GM08714 (cell line): ENCODE measurements at regions not wholly inside any gene's neighbourhood (a gene's known extent, or its start where the extent isn't known, plus 50 kb on each side); places are given as distances from the start of the nearest gene placed in this dataset.
"Not testable (repeated sequence)": the region's sequence is repeated elsewhere in the genome, so short reads cannot be mapped to it uniquely, and the experiment has no call there.

Experiments
- H3K4me3 ChIP-seq: fragments of 200-500 bp; sonication (Bioruptor generic); 2 replicates; pipeline ENCODE4 v1.5.1; 2014; ENCODE audit warnings: mild to moderate bottlenecking, low read length, inconsistent platforms
- ZNF274 ChIP-seq: IDR thresholded peaks from 2 replicates; pipeline ENCODE4 v1.6.1; 2012; ENCODE audit warnings: mild to moderate bottlenecking, low read depth, low read length

DNA sequence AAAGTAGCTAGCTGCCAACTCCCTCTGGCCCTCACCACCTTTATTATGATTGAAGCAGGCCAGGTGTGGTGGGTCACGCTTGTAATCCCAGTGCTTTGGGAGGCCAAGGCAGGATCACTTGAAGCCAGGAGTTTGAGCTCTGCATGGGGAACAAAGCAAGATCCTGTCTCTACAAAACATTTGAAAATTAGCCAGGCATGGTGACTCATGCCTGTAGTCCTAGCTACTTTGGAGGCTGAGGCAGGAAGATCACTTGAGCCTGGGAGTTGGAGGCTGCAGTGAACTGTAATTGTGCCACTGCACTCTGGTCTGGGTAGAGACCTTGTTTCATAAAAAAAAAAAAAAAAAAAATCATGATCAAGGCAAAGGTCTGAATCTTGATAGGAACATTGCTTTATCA lies 467.0 kb upstream of the DIPK2B start:
- H3K4me3 ChIP-seq, result no peak overlapping the region
- no peak for TF ChIP-seq ZNF274

DNA sequence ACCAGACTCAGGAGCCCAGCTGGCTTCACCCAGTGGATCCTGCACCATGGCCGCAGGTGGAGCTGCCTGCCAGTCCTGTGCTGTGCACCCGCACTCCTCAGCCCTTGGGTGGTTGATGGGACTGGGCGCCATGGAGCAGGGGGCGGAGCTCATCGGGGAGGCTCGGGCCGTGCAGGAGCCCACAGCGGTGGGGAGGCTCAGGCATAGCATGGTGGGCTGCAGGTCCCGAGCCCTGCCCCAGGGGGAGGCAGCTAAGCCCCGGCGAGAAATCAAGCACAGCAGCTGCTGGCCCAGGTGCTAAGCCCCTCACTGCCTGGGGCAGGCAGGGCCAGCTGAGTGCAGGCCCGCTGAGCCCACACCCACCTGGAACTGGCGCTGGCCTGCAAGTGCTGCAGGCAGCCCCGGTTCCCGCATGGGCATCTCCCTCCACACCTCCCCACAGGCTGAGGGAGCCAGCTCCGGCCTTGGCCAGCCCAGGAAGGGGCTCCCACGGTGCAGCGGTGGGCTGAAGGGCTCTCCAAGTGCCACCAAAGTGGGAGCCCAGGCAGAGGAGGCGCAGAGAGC lies 464.1 kb upstream of the DIPK2B start:
- TF ChIP-seq ZNF274, result no peak

DNA sequence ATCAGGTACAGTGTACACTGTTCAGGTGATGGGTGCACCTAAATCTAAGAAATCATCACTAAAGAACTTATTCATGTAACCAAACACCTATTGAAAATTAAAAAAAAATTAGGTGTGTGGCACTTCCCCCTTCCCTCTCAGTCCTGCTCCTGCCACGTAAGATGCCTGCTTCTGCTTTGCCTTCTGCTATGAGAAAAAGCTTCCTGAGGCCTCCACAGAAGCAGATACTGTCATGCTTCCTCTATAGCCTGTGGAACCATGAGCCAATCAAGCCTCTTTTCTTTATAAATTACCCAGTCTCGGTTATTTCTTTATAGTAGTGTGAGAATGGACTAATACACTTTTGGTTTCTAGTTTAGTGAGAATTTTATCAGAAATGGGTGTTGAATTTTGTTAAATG lies 459.8 kb upstream of the DIPK2B start:
- no peak overlapping the region for H3K4me3 ChIP-seq
- TF ChIP-seq ZNF274, result no peak

More for the DNA sequence above, 464.1 kb upstream of the DIPK2B start:
- H3K4me3 ChIP-seq, result no peak overlapping the region

DNA sequence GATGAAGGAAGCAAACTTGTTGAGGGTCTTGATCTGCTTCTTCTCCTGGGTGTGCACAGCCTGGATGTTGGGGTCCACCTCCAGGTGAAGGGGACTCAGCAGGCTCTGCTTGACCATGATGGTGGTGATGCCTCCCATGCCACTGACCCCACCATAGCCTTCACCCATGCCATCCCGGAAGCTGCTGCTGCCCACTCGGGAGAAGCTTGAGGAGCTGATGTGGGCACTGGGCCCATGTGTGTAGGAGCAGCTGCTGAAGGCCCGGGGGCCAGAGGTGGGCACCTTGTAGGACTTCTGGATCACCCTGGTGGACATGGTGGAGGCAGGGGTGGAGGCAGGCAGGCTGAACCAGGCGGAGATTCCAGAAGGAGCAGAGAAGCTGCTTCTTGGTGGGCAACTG lies 432.7 kb upstream of the DIPK2B start:
- TF ChIP-seq ZNF274, result no peak
- H3K4me3 ChIP-seq, result no peak overlapping the region

DNA sequence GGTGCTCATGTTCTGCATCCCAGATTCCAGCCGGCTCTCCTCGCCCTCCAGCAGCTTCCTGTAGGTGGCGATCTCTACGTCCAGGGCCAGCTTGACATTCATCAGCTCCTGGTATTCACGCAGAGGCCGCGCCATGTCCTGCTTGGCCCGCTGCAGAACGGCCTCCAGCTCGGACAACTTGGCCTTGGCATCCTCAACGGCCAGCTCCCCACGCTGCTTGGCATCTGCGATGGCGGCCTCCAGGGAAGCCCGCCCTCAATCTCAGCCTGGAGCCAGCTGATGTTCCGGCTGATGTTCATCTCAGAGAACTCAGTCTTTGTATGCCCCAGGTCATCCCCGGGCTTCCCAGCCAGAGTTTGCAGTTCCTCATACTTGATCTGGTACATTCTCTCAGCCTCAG lies 431.8 kb upstream of the DIPK2B start:
- no peak for TF ChIP-seq ZNF274
- no peak overlapping the region for H3K4me3 ChIP-seq

DNA sequence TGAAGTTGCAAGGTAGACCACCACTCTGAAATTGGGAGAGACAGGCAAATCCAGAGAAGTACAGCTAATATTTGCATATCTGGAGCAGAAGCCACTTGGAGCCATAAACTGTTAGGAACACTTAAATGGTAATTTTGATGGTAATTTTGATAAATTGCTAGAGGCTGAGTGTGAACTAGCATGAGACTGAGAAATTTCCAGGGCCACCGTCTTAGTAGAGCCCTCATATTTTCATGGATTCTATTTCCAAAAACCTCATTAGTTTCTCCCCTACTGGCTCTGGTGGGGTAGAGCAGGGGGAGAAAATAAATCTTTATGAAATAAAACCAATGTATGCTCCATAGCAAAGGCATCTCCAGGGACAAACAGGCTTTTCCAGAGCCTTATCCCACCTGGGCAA lies 429.4 kb upstream of the DIPK2B start:
- no peak overlapping the region for H3K4me3 ChIP-seq
- TF ChIP-seq ZNF274, result no peak

DNA sequence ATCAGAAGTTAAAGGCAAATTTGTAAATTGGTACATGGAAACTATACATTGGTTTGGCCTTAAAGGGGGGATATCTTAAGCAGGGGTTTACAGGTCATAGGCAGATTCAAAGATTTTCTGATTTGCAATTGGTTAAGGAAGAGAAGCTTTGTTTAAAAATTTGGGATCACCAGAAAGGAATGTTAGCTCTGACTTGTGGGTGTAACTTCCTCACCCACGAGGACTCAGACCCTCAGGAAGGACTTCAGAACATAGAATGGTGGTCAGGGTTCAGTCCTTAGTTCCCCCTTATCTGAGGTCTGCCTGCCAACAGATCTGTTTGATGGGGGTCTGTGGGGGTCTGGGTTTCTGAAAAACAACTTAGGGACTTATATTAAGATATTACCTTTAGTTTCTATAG lies 427.4 kb upstream of the DIPK2B start:
- no peak for TF ChIP-seq ZNF274
- no peak overlapping the region for H3K4me3 ChIP-seq

DNA sequence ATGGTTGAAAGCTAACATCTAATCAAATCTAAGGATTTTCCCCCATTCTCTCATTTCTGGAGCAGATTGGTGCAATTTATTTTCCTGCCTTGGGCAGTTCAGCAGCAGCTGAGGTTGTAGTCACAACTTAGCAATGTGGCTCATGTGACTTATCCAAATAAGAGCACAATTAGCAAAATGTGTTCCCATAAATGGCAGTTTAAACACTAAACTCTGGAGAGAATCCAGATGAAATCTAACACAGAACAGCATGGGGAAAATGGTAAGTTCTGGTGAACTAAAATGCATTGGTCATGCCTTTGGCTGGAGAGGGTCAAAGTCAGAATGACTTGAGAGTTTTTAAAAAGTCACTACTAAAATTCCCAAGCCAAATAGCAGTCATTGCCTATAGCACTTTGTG lies 422.6 kb upstream of the DIPK2B start:
- no peak overlapping the region for H3K4me3 ChIP-seq
- TF ChIP-seq ZNF274, result no peak

DNA sequence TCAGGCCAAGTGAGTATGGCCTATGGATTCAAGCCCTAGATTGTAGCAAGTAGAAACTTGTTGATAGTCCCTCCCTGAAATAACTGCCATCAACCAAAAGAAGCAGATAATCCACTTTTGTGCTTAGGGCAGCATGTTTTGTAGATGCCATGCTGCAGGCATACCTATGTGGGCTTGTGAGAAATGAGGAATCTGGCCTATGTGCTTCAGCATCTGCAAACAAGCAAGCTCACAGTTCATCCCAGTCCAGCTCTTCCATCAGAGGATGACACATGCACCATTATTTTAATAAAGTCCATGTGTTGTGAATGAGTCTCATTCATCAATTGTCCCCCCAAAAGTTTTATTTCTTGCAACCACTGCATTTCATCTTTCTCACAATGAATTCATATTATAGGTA lies 421.9 kb upstream of the DIPK2B start:
- no peak for TF ChIP-seq ZNF274
- no peak overlapping the region for H3K4me3 ChIP-seq

DNA sequence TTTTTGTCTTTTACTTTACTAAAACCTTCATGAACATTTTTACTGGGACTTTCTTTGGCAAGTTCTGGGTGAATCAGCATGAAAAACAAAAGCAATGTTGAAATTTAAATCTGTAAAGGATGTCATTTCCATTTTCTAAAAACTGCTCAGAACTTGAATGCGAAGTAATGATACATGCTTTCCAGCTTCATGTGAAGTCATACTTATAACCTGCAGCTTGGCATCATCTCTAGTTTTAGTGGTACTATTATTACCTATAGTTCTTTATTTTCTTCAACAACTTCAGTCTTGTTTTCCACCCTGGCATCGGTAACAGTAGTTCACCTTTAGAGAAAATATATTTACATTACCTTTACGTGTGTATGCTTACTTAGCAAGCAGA lies 421.4 kb upstream of the DIPK2B start:
- no peak for TF ChIP-seq ZNF274
- H3K4me3 ChIP-seq, result no peak overlapping the region

DNA sequence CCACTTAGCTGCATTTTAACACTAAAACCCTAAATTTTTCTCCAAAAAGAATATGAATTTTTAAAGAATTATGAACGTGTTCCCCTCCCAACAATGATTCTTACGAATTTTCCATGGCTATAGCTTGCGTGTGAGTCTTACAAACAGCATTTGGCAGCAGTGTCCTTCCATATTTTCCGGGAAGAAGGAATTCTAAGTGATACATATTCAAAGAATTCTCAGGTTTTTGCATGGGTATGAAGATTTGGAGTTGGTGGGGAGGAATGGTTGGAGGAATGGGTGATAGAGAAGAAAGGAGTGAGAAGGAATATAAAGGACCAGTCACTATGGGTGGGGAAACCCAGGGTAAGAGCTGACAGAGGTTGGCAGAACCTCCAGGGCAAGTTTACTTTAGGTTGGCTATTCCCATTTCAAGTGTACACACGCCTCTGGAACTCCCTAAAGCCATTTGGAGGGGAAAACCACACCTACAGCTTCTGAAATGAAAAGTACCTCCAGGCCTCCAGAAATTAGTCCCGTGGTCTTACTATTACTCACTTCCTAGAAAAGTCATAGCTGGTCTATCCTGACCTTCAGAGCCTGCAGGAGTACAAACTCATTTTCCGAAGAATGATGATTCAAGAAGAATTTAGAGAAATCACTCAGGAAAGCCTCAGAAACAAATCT lies 420.8 kb upstream of the DIPK2B start:
- H3K4me3 ChIP-seq, result no peak overlapping the region
- no peak for TF ChIP-seq ZNF274

DNA sequence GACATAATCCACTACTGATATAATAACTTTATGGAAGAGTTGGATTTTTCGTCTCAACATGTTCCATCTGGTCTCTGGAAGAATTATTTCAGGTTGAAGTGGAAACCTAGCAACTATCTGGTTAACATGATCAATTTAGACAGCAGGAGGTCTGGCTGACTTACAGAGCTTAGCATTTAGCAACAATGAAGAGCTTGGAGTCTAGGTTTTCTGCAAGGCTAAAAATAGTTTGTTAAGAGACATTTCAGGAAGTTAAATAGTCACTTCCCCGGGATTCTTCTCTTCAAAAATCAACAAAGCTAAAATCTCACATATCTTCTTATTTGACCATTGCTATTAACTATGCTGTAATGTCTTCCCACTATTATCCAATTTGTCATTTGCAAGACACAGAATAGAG lies 418.6 kb upstream of the DIPK2B start:
- H3K4me3 ChIP-seq, result no peak overlapping the region
- TF ChIP-seq ZNF274, result no peak

DNA sequence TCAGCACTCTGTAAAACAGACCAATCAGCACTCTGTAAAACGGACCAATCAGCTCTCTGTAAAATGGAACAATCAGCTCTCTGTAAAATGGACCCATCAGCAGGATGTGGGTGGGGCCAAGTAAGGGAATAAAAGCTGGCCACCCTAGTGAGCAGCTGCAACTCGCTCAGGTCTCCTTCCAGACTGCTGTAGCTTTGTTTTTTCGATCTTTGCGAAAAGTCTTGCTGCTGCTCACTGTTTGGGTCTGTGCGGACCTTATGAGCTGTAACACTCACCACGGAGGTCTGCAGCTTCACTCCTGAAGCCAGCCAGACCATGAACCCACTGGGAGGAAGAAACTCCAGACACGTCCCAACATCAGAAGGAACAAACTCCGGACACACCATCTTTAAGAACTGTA lies 414.9 kb upstream of the DIPK2B start:
- not testable (repeated sequence) for H3K4me3 ChIP-seq

DNA sequence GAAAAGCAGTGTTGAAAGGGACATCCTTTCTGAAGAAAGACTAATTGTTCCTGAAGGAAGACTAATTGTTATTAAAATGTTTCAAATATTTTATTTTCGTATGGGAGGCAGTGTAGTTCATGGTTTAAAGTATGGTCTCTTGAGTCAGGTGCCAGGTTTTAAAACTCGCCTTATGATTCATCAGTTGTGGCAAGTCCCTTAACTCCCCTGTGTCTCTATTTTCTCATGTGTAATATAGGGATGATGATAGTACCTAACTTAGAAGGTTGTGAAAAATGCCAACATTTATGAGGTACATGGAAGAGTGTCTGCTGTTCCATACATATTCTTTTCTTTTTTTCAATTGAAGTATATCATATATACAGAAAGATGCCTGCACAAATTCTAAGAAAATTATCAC lies 414.2 kb upstream of the DIPK2B start:
- H3K4me3 ChIP-seq, result no peak overlapping the region

DNA sequence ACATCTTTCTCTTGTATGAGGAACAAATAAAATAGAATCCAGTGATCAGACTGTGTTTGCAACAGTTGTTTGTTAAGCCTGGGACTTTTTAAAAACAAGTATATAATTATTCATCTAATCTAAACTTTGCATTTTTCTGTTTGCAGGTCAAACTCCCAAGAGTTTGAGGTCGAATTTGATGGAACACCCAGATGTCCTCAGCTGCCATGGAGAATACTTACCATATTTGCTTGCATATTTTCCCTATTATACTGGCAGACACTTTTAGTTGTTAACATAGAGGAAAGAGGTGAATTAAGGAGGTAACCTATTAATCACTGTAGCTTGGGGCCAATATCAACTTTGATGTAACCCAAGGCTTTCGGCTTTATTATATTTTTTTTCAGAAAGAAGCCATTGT lies 401.5 kb upstream of the DIPK2B start:
- no peak for TF ChIP-seq ZNF274

More for the DNA sequence above, 414.2 kb upstream of the DIPK2B start:
- TF ChIP-seq ZNF274, result no peak

DNA sequence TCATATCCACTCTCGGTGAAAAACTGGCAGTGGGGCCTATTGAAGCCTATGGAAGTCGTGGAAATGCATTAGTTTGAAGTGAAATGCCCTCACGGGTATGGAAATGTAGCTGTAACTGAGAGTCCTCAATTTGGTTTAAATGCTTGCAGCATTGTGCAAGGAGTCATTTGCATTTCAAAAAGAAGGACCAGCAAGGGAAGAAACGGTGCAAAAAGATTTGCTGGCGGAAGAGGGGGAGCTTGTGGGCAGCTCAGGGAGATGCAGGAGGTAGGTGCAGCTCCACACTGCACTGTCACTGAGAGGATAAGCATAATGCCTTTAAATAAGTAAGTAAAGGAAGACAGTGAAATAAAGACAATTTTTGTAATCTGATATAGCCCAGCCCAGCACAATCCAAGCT lies 400.4 kb upstream of the DIPK2B start:
- TF ChIP-seq ZNF274, result no peak
- no peak overlapping the region for H3K4me3 ChIP-seq

More for the DNA sequence above, 401.5 kb upstream of the DIPK2B start:
- no peak overlapping the region for H3K4me3 ChIP-seq
